ENCODE measurements at regions not wholly inside any gene's neighbourhood (a gene's known extent, or its start where the extent isn't known, plus 50 kb on each side); places are given as distances from the start of the nearest gene placed in this dataset.

DNA sequence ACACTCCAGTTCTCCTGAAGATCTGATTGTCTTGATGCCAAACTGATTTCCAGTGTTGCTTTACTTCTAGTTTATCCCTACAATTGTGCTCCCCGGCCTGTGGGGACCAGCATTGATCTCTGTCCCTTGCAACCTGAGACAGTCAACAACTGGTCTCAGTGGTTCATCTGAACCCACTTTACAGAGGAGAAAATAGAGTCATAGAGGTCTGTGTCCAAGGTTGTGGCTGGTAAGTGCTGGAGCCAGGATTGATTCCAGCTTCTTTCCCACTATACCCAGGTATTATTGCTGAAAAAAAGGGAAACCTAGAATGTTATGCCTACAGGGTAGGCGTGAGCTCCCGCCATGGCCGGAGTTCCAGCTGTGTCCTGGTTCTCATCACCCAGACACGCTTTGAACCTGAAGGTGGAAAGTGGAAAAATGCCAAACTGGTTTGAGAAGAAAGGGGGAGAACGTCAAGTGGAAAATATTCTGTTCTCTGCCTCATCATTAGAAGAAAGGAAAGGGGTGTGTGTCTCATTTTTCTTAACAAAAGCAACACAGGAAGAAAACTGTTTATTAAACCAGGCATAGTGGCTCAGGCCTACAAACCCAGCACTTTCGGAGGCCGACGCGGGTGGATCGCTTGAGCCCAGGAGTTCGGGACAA, 60.7 kb upstream of the ITPKB start:
- peak overlapping the region; percentile 36 to 50 for H3K9ac ChIP-seq (ENCODE audit: low read length in 2 of 2)
- peak overlapping the region; percentile 82 for H3K27ac ChIP-seq (ENCODE audit: low read length)
- H3K4me3 ChIP-seq (ENCODE audit: low read length in 2 of 2) = peak overlapping the region in 1 of 2 donors; percentile 29
- H3K36me3 ChIP-seq (ENCODE audit: control insufficient read depth in 2 of 2, insufficient read depth in 2 of 2, low read length in 2 of 2) = no peaks in the 10 kb centered on the region
- H3K4me1 ChIP-seq (ENCODE audit: control insufficient read depth, insufficient read depth, low read length) = peaks cover 21% of the 10 kb centered on the region
- H3K27me3 ChIP-seq (ENCODE audit: control insufficient read depth in 1 of 2, insufficient read depth in 2 of 2, low read length in 2 of 2) = no peaks in the 10 kb centered on the region
- H3K9me3 ChIP-seq (ENCODE audit: control insufficient read depth in 2 of 2, low read length in 2 of 2) = no peaks in the 10 kb centered on the region

DNA sequence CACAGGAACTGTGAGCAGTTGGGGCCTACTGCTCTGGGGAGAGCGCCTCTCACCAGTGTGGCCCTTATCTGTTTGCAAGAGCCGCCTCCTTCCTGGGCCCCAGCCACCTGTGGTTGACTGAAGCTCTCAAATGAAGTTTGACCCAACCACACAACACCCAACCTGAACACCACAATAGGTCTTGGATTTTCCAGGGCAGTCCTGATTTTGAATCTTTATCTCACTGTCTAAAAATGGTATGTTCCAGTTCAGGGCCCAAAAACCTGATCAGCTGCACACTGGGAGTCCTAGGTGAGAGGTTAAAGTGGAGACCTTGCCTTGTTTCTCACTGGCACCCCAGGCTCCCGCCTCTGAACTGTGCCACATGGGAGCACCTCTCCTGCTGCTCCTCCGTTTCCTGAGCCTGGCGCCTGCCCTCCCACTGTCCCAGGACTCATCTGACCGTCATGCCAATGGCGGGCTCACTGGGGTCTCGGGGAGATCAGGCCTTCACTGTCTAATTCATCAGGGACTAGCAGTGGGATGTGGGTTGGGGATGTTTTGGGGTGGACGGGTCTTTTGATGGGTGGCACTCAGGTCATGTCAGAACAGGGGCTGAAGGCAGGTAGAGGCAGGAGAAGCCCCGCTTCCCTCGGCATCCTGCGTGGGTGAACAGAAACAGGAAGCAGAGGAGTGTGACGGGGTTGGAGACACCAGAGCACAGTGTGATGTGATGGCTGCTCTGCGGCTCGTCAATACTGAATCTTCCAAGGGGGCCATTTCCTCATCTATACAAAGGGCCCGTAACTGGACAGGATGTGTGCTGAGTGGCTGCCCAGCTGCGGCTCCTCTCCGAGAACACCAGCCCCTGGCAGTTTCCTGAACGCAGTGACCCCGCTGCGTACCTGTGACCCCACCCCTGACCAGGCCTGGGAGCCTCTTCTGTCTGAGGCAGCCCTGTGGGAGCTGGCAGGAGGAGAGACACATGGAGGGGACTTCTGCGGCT, 59.6 kb upstream of the ITPKB start:
- Histone ChIP-seq H3K4me3 (ENCODE audit: low read length in 2 of 2) (peak overlapping the region in 1 of 2 donors; percentile 29), H3K4me1 (ENCODE audit: control insufficient read depth, insufficient read depth, low read length) (peaks cover 19% of the 10 kb centered on the region), H3K27me3 (ENCODE audit: control insufficient read depth in 1 of 2, insufficient read depth in 2 of 2, low read length in 2 of 2) (no peaks in the 10 kb centered on the region), H3K9me3 (ENCODE audit: control insufficient read depth in 2 of 2, low read length in 2 of 2) (no peaks in the 10 kb centered on the region), H3K27ac (ENCODE audit: low read length) (peak overlapping the region; percentile 82), H3K36me3 (ENCODE audit: control insufficient read depth in 2 of 2, insufficient read depth in 2 of 2, low read length in 2 of 2) (no peaks in the 10 kb centered on the region), H3K9ac (ENCODE audit: low read length in 2 of 2) (no peak overlapping the region)

DNA sequence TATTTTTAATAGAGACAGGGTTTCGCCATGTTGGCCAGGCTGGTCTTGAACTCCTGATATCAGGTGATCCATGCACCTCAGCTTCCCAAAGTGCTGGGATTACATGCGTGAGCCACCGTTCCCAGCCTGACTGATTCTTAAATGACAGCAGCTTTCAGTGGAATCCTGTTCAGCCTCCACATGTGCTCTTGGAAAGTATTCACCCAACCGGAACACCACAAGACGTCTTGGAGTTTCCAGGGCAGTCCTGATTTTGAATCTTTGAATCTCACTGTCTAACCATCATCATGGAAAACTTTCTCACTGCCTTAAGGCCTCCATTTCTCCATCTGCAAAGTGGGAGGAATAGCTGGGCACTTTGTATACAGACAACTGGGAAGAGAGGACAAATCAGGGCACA, 58.1 kb upstream of the ITPKB start:
- H3K4me3 ChIP-seq (ENCODE audit: low read length in 2 of 2) = no peak overlapping the region
- H3K9me3 ChIP-seq (ENCODE audit: control insufficient read depth in 2 of 2, low read length in 2 of 2) = no peaks in the 10 kb centered on the region

DNA sequence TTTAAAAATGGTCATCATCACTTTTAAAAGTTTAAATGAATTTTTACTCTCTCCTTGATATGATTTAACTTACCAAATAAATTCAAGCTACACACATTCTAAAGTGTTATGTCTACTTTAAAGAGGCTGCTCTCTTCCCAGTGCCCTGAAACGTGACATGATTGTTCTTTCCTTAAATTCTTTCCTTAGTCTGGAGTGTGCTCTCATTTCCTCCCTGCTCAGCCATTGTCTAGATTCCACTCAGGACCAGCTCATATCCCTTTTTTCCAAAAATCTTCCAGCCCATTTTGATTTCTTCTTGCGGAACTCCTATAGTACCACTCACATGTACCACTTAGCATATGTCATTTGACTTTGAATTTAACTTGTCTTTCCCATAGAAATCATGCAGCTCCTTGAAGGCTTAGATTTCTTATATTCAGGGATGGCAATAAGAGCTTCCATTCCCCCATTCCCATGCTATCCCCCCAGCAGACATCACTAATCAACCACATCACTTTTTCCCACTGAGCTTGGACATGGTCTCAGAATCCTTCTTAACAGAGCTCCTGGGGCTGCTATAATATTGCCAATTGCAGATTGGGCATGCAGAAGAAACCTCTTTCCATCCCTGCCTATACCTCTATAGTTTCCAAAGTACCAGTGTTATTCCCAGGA, 54.7 kb upstream of the ITPKB start:
- Histone ChIP-seq H3K4me3 (ENCODE audit: low read length in 2 of 2) (no peak overlapping the region), H3K9ac (ENCODE audit: low read length in 2 of 2) (no peak overlapping the region), H3K36me3 (ENCODE audit: control insufficient read depth in 2 of 2, insufficient read depth in 2 of 2, low read length in 2 of 2) (no peaks in the 10 kb centered on the region), H3K27me3 (ENCODE audit: control insufficient read depth in 1 of 2, insufficient read depth in 2 of 2, low read length in 2 of 2) (no peaks in the 10 kb centered on the region), H3K27ac (ENCODE audit: low read length) (no peak overlapping the region), H3K9me3 (ENCODE audit: control insufficient read depth in 2 of 2, low read length in 2 of 2) (no peaks in the 10 kb centered on the region), H3K4me1 (ENCODE audit: control insufficient read depth, insufficient read depth, low read length) (peaks cover 2% of the 10 kb centered on the region)

More for the DNA sequence above, 58.1 kb upstream of the ITPKB start:
- Histone ChIP-seq H3K4me1 (ENCODE audit: control insufficient read depth, insufficient read depth, low read length) (peaks cover 19% of the 10 kb centered on the region), H3K9ac (ENCODE audit: low read length in 2 of 2) (no peak overlapping the region), H3K36me3 (ENCODE audit: control insufficient read depth in 2 of 2, insufficient read depth in 2 of 2, low read length in 2 of 2) (no peaks in the 10 kb centered on the region), H3K27ac (ENCODE audit: low read length) (no peak overlapping the region), H3K27me3 (ENCODE audit: control insufficient read depth in 1 of 2, insufficient read depth in 2 of 2, low read length in 2 of 2) (no peaks in the 10 kb centered on the region)

DNA sequence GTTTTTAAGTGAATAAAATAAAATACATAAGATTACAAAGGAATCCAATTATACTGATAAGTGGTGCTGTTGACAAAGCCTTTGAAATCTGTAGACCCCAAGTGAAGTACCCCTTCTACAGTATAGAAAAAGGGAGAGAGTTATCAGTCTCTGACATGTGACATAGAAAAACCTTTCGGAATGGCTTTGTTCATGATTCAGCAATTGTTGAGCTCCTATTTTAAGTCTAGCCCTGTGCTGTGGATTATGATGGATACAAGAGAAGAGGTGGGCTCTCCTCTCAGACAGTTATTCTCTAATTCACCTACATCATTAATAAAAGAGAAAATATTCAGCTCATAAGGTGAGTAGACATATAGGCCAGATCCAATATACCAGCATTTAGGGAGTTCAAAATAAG, 53.3 kb upstream of the ITPKB start:
- Histone ChIP-seq H3K9ac (ENCODE audit: low read length in 2 of 2) (no peak overlapping the region), H3K36me3 (ENCODE audit: control insufficient read depth in 2 of 2, insufficient read depth in 2 of 2, low read length in 2 of 2) (no peaks in the 10 kb centered on the region), H3K4me3 (ENCODE audit: low read length in 2 of 2) (no peak overlapping the region), H3K4me1 (ENCODE audit: control insufficient read depth, insufficient read depth, low read length) (peaks cover 4% of the 10 kb centered on the region), H3K27me3 (ENCODE audit: control insufficient read depth in 1 of 2, insufficient read depth in 2 of 2, low read length in 2 of 2) (no peaks in the 10 kb centered on the region), H3K9me3 (ENCODE audit: control insufficient read depth in 2 of 2, low read length in 2 of 2) (no peaks in the 10 kb centered on the region), H3K27ac (ENCODE audit: low read length) (no peak overlapping the region)

DNA sequence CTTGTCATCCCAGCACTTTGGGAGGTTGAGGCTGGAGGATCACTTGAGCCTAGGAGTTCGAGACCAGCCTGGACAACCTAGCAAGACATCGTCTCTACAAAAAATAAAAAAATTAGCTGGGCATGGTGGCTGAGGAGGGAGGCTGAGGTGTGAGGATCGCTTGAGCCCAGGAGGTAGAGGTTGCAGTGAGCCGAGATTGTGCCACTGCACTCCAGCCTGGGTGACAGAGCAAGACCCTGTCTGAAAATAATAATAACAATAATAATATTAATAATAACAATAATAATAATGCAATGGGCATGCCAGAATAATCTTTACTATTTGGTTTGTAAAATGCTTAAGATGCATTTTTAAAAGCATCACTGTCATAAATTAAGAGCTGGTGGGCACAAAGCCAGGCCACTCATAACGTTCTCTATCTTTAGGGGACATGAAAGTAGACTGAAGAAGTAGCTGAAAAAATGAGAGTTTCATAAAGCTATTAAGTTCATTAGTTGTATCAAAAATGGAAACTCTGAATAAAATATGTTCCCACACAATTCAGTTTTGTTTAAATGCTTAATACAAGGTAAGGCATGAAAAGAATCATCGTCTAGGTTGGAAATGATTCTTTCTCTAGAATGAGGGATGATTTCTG, 51.6 kb upstream of the ITPKB start:
- Histone ChIP-seq H3K4me1 (ENCODE audit: control insufficient read depth, insufficient read depth, low read length) (peaks cover 12% of the 10 kb centered on the region), H3K27ac (ENCODE audit: low read length) (no peak overlapping the region), H3K9me3 (ENCODE audit: control insufficient read depth in 2 of 2, low read length in 2 of 2) (no peaks in the 10 kb centered on the region), H3K27me3 (ENCODE audit: control insufficient read depth in 1 of 2, insufficient read depth in 2 of 2, low read length in 2 of 2) (no peaks in the 10 kb centered on the region), H3K9ac (ENCODE audit: low read length in 2 of 2) (no peak overlapping the region), H3K36me3 (ENCODE audit: control insufficient read depth in 2 of 2, insufficient read depth in 2 of 2, low read length in 2 of 2) (no peaks in the 10 kb centered on the region), H3K4me3 (ENCODE audit: low read length in 2 of 2) (no peak overlapping the region)

DNA sequence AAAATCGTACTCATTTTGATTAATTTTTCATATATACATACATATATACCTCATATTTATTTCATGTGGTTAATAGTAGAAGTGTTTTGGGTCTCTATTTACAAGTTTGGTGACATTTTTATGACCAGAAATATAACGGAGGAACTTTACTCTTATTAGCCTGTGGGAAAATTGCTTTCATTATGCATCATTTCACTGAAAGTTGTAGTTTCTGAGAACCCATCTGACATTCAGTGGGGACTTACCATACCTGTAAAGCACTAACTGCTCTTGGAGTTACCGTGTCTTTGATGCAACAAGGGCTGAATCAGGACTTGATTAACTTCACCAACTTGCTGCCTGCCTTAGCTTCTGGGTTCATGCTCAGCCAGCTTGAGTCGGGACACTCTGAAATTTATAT, 49.9 kb upstream of the ITPKB start:
- peak overlapping the region; percentile 74 for H3K27ac ChIP-seq (ENCODE audit: low read length)
- no peak overlapping the region for H3K9ac ChIP-seq (ENCODE audit: low read length in 2 of 2)
- peaks cover 25% of the 10 kb centered on the region for H3K4me1 ChIP-seq (ENCODE audit: control insufficient read depth, insufficient read depth, low read length)

More for the DNA sequence above, 49.9 kb upstream of the ITPKB start:
- no peaks in the 10 kb centered on the region for H3K9me3 ChIP-seq (ENCODE audit: control insufficient read depth in 2 of 2, low read length in 2 of 2)
- no peak overlapping the region for H3K4me3 ChIP-seq (ENCODE audit: low read length in 2 of 2)
- no peaks in the 10 kb centered on the region for H3K27me3 ChIP-seq (ENCODE audit: control insufficient read depth in 1 of 2, insufficient read depth in 2 of 2, low read length in 2 of 2)
- no peaks in the 10 kb centered on the region for H3K36me3 ChIP-seq (ENCODE audit: control insufficient read depth in 2 of 2, insufficient read depth in 2 of 2, low read length in 2 of 2)

Measured in stomach smooth muscle (tissue), 2 donors.